ENCODE measurements at regions not wholly inside any gene's neighbourhood (a gene's known extent, or its start where the extent isn't known, plus 50 kb on each side); places are given as distances from the start of the nearest gene placed in this dataset.

DNA sequence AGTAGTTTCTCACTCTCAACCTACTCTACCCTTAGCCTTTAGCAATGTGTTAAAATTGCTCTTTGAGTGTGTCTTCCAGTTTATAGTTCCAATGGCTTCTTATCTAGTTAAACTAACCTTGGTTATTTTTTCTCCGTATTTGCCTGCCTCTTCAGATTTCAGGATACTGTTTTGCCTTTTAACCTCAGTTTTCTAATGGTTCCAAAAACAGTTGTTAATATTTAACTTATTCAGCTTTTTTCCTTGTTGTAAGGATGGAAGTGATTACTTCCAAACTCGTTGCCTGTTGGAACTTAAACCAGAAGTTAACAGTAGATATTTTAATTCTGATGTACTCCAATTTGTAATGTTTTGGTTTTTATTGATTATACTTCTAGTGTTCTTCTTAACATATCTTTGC, 1574.9 kb downstream of the HACE1 start:
- in situ Hi-C loops (cut with HindIII; ENCODE audit: extremely low pct_ligation_motif_present, low pct_unique_long_range_greater_than_20kb) = no loop called here
- H4K20me1 ChIP-seq (ENCODE audit: insufficient read depth, low read length) = no peaks in the 10 kb centered on the region
- H3K4me3 ChIP-seq (replicated peaks in 1 of 3; ENCODE audit: insufficient read depth in 1 of 3, low read depth in 2 of 3, low read length in 3 of 3) = no peak overlapping the region
- 0% methylated on average over 2 of the region's 2 CpGs for WGBS (ENCODE audit: low lambda C conversion rate)
- no peaks in the 10 kb centered on the region for H3K79me2 ChIP-seq (ENCODE audit: insufficient read depth, low read length)
- no peak overlapping the region for H3K9ac ChIP-seq (ENCODE audit: insufficient read depth, low read depth, low read length)
- FAIRE-seq (no peak), DNase-seq (ENCODE audit: low spot score) (no peak), ATAC-seq (no peak)
- intact Hi-C loops (cut with micrococcal nuclease; ENCODE audit: unreplicated experiment) = no loop called here
- no peaks in the 10 kb centered on the region for H3K36me3 ChIP-seq (replicated peaks in 1 of 2; ENCODE audit: control insufficient read depth in 1 of 2, insufficient read depth in 2 of 2, low read length in 2 of 2)
- no peak overlapping the region for H3K27ac ChIP-seq (ENCODE audit: extremely low read length, insufficient read depth, low read length)
- ChIA-PET CTCF (ENCODE audit: low intra/inter-chr PET ratio, low total read pairs) (no interaction called here), POLR2A (no interaction called here)
- no TSS peak for BruUV-seq (replicated peaks)
- no peaks in the 10 kb centered on the region for H3K27me3 ChIP-seq (ENCODE audit: control insufficient read depth in 1 of 2, insufficient read depth in 2 of 2, low read length in 2 of 2)
- H2AFZ ChIP-seq (ENCODE audit: low read length) = no peak overlapping the region
- no peaks in the 10 kb centered on the region for H3K4me1 ChIP-seq (ENCODE audit: insufficient read depth, low read length)
- peaks cover 15% of the 10 kb centered on the region; the same call in 1 of the 2 replicates for H3K9me3 ChIP-seq (ENCODE audit: low read length)
- H3K4me2 ChIP-seq (ENCODE audit: low read depth, low read length) = no peak overlapping the region
- TF ChIP-seq CREB1 (IDR thresholded peaks at IDR 0.05) (no peak), CREB1 (CRISPR knock-in tag; IDR thresholded peaks at IDR 0.05) (no peak), MLLT10 (CRISPR knock-in tag; IDR thresholded peaks at IDR 0.05) (no peak), ZFAT (CRISPR knock-in tag; conservative IDR thresholded peaks at IDR 0.05) (no peak), TP53 (CRISPR knock-in tag; conservative IDR thresholded peaks at IDR 0.05) (no peak), ZNF674 (CRISPR knock-in tag; IDR thresholded peaks at IDR 0.05; ENCODE audit: low read depth) (no peak), KLF12 (CRISPR knock-in tag; IDR thresholded peaks at IDR 0.05; ENCODE audit: borderline replicate concordance) (no peak), MZF1 (CRISPR knock-in tag; IDR thresholded peaks at IDR 0.05; ENCODE audit: borderline replicate concordance) (no peak), FOSL1 (CRISPR knock-in tag; IDR thresholded peaks at IDR 0.05; ENCODE audit: borderline replicate concordance) (no peak), KMT2B (CRISPR knock-in tag; IDR thresholded peaks at IDR 0.05) (no peak), ZSCAN9 (CRISPR knock-in tag; IDR thresholded peaks at IDR 0.05; ENCODE audit: borderline replicate concordance) (no peak)
- TF ChIP-seq, protein P1, sequence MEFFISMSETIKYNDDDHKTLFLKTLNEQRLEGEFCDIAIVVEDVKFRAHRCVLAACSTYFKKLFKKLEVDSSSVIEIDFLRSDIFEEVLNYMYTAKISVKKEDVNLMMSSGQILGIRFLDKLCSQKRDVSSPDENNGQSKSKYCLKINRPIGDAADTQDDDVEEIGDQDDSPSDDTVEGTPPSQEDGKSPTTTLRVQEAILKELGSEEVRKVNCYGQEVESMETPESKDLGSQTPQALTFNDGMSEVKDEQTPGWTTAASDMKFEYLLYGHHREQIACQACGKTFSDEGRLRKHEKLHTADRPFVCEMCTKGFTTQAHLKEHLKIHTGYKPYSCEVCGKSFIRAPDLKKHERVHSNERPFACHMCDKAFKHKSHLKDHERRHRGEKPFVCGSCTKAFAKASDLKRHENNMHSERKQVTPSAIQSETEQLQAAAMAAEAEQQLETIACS (CRISPR knock-in tag; IDR thresholded peaks at IDR 0.05) = no peak
- TF ChIP-seq, protein P2, sequence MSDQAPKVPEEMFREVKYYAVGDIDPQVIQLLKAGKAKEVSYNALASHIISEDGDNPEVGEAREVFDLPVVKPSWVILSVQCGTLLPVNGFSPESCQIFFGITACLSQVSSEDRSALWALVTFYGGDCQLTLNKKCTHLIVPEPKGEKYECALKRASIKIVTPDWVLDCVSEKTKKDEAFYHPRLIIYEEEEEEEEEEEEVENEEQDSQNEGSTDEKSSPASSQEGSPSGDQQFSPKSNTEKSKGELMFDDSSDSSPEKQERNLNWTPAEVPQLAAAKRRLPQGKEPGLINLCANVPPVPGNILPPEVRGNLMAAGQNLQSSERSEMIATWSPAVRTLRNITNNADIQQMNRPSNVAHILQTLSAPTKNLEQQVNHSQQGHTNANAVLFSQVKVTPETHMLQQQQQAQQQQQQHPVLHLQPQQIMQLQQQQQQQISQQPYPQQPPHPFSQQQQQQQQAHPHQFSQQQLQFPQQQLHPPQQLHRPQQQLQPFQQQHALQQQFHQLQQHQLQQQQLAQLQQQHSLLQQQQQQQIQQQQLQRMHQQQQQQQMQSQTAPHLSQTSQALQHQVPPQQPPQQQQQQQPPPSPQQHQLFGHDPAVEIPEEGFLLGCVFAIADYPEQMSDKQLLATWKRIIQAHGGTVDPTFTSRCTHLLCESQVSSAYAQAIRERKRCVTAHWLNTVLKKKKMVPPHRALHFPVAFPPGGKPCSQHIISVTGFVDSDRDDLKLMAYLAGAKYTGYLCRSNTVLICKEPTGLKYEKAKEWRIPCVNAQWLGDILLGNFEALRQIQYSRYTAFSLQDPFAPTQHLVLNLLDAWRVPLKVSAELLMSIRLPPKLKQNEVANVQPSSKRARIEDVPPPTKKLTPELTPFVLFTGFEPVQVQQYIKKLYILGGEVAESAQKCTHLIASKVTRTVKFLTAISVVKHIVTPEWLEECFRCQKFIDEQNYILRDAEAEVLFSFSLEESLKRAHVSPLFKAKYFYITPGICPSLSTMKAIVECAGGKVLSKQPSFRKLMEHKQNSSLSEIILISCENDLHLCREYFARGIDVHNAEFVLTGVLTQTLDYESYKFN (CRISPR knock-in tag; conservative IDR thresholded peaks at IDR 0.05) = no peak
- TF ChIP-seq, protein P3, sequence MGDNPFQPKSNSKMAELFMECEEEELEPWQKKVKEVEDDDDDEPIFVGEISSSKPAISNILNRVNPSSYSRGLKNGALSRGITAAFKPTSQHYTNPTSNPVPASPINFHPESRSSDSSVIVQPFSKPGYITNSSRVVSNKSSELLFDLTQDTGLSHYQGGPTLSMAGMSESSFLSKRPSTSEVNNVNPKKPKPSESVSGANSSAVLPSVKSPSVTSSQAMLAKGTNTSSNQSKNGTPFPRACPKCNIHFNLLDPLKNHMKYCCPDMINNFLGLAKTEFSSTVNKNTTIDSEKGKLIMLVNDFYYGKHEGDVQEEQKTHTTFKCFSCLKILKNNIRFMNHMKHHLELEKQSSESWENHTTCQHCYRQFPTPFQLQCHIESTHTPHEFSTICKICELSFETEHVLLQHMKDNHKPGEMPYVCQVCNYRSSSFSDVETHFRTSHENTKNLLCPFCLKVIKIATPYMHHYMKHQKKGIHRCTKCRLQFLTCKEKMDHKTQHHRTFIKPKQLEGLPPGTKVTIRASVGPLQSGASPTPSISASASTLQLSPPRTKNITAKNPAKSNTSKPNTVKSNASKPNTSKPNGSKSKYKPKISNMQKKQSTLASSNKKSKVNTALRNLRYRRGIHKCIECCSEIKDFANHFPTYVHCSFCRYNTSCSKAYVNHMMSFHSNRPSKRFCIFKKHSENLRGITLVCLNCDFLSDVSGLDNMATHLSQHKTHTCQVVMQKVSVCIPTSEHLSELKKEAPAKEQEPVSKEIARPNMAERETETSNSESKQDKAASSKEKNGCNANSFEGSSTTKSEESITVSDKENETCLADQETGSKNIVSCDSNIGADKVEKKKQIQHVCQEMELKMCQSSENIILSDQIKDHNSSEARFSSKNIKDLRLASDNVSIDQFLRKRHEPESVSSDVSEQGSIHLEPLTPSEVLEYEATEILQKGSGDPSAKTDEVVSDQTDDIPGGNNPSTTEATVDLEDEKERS (CRISPR knock-in tag; IDR thresholded peaks at IDR 0.05) = no peak
- TF ChIP-seq, protein P4, sequence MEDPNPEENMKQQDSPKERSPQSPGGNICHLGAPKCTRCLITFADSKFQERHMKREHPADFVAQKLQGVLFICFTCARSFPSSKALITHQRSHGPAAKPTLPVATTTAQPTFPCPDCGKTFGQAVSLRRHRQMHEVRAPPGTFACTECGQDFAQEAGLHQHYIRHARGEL (CRISPR knock-in tag; IDR thresholded peaks at IDR 0.05) = no peak
- TF ChIP-seq, protein P5, sequence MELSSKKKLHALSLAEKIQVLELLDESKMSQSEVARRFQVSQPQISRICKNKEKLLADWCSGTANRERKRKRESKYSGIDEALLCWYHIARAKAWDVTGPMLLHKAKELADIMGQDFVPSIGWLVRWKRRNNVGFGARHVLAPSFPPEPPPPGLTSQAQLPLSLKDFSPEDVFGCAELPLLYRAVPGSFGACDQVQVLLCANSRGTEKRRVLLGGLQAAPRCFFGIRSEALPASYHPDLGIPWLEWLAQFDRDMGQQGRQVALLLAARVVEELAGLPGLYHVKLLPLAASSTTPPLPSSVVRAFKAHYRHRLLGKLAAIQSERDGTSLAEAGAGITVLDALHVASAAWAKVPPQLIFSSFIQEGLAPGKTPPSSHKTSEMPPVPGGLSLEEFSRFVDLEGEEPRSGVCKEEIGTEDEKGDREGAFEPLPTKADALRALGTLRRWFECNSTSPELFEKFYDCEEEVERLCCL (CRISPR knock-in tag; IDR thresholded peaks at IDR 0.05; ENCODE audit: borderline replicate concordance) = no peak
- TF ChIP-seq, protein P6, sequence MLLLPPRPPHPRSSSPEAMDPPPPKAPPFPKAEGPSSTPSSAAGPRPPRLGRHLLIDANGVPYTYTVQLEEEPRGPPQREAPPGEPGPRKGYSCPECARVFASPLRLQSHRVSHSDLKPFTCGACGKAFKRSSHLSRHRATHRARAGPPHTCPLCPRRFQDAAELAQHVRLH (CRISPR knock-in tag; IDR thresholded peaks at IDR 0.05; ENCODE audit: borderline replicate concordance, low read depth) = no peak

Data from HepG2 (cell line).